ENCODE measurements at regions not wholly inside any gene's neighbourhood (a gene's known extent, or its start where the extent isn't known, plus 50 kb on each side); places are given as distances from the start of the nearest gene placed in this dataset.

DNA sequence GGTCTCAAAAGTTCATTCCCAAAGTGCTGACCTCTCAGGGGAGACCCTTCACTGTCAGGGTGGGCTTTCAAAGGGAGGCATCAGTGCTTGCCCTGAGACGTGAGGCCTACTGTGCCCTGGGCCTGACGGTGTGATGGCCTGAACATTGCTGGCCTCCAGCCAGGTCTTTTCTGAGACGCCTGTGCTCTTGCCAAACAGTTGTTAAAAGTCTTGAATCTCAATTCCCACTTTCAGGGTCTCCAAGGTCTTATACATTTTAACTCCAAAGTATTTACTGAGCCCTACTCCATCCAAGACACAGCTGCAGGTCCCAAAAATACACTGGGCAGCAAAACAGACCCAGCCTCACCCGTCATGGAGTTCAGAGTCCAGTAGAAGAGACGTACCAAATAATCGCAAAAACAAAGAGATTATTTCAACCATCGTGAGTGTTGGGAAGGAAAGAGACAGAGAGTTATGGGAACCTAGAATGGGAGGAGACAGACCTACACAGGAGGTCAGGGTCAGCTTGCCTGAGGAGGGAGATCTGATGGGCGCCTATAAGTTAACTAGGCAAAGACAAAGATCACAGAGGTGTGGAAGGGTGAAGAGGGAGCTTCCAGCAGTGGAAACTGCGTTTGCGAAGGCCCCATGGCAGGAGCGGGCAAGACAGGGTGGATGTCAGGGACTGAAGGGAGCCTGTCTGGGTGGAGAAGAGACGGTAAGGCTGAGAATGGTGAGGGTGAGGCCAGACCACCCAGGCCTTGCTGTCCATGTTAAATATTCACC, 446.3 kb downstream of the PREX1 start:
- H3K27me3 ChIP-seq (ENCODE audit: insufficient read depth, low read depth, severe bottlenecking): no peaks in the 10 kb centered on the region
- DNase-seq: no peak
- H3K36me3 ChIP-seq: no peaks in the 10 kb centered on the region
- H3K27ac ChIP-seq: no peak overlapping the region
- H3K9me3 ChIP-seq (ENCODE audit: severe bottlenecking): no peaks in the 10 kb centered on the region
- TF ChIP-seq, protein P1, sequence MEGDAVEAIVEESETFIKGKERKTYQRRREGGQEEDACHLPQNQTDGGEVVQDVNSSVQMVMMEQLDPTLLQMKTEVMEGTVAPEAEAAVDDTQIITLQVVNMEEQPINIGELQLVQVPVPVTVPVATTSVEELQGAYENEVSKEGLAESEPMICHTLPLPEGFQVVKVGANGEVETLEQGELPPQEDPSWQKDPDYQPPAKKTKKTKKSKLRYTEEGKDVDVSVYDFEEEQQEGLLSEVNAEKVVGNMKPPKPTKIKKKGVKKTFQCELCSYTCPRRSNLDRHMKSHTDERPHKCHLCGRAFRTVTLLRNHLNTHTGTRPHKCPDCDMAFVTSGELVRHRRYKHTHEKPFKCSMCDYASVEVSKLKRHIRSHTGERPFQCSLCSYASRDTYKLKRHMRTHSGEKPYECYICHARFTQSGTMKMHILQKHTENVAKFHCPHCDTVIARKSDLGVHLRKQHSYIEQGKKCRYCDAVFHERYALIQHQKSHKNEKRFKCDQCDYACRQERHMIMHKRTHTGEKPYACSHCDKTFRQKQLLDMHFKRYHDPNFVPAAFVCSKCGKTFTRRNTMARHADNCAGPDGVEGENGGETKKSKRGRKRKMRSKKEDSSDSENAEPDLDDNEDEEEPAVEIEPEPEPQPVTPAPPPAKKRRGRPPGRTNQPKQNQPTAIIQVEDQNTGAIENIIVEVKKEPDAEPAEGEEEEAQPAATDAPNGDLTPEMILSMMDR (IDR thresholded peaks at IDR 0.05; ENCODE audit: low read depth, low read length): no peak
- H3K4me3 ChIP-seq (ENCODE audit: low read depth, low read length): no peak overlapping the region

DNA sequence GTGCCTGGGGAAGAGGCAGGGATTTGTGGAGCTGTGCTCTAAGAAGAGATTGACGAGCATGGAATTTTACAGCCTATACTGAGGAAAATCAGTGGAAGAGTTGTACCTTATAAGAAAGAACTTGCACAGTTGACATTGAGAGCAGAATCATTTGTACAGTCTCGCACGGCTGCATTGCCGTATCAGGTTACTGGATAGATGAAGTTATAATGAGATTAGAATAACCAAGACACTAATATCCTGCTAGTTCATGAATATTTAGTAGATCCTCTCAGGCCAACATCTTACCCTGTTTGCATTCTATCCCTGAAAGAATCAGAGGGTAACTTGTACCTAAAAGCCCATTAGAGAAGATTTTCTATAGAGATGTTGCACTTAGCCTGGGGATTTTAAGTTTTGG, 447.1 kb downstream of the PREX1 start:
- H3K9me3 ChIP-seq (ENCODE audit: severe bottlenecking): no peaks in the 10 kb centered on the region
- TF ChIP-seq, protein P1 (IDR thresholded peaks at IDR 0.05; ENCODE audit: low read depth, low read length): no peak
- no peak overlapping the region for H3K4me3 ChIP-seq (ENCODE audit: low read depth, low read length)
- no peak for DNase-seq
- H3K36me3 ChIP-seq: no peaks in the 10 kb centered on the region
- no peak overlapping the region for H3K27ac ChIP-seq
- H3K27me3 ChIP-seq (ENCODE audit: insufficient read depth, low read depth, severe bottlenecking): no peaks in the 10 kb centered on the region

DNA sequence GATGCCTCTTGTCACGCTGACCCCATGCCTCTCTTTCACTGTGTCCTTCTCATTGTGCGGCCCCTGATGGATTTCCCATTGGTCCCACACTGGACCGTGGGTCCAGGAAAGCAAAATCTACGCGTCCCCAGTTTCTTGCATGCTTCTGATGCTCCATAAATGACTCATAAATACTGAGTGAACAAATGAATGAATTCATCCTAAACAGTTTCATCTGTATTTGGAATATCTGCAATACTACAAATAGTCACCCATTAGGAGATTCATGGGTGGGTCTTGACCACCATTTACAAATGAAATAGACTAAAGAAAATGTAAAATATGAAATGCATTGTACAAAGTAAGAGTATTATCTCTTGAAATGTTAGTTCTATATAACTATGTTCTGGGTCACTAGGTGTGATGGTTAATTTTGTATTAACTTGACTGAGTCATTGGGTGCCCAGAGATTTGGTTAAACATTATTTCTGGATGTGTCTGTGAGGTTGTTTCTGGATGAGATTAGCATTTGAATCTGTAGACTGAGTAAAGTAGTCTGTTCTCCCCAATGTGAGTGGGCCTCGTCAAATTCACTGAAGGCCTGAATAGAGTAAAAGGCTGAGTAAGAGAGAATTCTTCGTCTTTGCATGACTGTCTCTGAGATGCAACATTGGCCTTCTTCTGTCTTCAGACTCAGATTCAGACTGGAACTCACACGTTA, 448.7 kb downstream of the PREX1 start:
- DNase-seq: no peak
- Histone ChIP-seq H3K9me3 (ENCODE audit: severe bottlenecking) (no peaks in the 10 kb centered on the region), H3K27me3 (ENCODE audit: insufficient read depth, low read depth, severe bottlenecking) (no peaks in the 10 kb centered on the region), H3K36me3 (no peaks in the 10 kb centered on the region), H3K4me3 (ENCODE audit: low read depth, low read length) (no peak overlapping the region), H3K27ac (no peak overlapping the region)
- TF ChIP-seq, protein P1 (IDR thresholded peaks at IDR 0.05; ENCODE audit: low read depth, low read length): no peak

DNA sequence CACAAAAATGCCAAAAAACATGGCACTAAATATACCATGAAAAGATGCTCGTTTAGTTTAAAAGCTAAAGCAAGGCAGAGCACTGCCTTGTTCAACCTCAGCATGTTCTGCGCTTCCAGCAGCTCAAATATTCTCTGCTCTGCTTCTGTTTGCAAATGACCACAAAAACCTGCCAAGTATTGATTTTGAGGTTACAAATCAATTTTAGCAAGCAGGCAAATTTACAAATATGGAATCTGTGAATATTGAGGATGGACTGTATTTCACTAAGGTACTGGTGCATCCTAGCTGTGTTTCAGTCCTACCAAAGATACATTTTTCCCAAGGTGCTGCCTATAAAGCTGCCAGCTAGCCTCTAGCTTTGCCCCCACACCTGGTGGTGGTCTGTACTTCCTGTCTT, 449.9 kb downstream of the PREX1 start:
- no peak overlapping the region for H3K27ac ChIP-seq
- H3K36me3 ChIP-seq: no peaks in the 10 kb centered on the region
- no peak for DNase-seq
- no peaks in the 10 kb centered on the region for H3K9me3 ChIP-seq (ENCODE audit: severe bottlenecking)
- no peaks in the 10 kb centered on the region for H3K27me3 ChIP-seq (ENCODE audit: insufficient read depth, low read depth, severe bottlenecking)
- H3K4me3 ChIP-seq (ENCODE audit: low read depth, low read length): no peak overlapping the region
- TF ChIP-seq, protein P1 (IDR thresholded peaks at IDR 0.05; ENCODE audit: low read depth, low read length): no peak

DNA sequence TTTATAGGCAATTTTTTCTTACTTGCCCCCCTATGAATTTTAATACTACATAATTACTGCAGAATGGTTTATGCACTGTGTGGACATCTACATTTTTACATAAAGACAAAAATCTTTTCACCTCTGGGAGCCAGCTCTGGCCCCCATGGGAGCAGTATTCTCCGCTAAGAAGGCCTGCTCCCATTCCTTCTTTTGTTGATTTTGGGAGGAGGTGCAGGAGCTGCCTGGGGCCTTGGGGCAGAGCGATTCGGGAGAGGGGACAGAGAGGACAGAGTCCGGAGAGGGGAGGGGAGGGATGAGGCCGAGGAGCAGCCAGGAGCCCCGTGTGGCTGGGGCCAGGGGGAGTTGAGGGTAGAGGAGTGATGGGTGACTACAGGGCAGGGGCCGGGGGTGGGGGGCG, 452.0 kb downstream of the PREX1 start:
- Histone ChIP-seq H3K27me3 (ENCODE audit: insufficient read depth, low read depth, severe bottlenecking) (no peaks in the 10 kb centered on the region), H3K4me3 (ENCODE audit: low read depth, low read length) (no peak overlapping the region), H3K9me3 (ENCODE audit: severe bottlenecking) (no peaks in the 10 kb centered on the region), H3K27ac (no peak overlapping the region), H3K36me3 (no peaks in the 10 kb centered on the region)
- no peak for DNase-seq
- TF ChIP-seq, protein P1 (IDR thresholded peaks at IDR 0.05; ENCODE audit: low read depth, low read length): no peak

Measured in WERI-Rb-1 (cell line).